CD4-positive, alpha-beta T cell treated with Interleukin-17A for 1 hour (primary cell): ENCODE measurements at regions not wholly inside any gene's neighbourhood (a gene's known extent, or its start where the extent isn't known, plus 50 kb on each side); places are given as distances from the start of the nearest gene placed in this dataset.

ENCODE experiments used
- DNase-seq: peaks from one replicate; pipeline ENCODE4 v3.0.0-alpha.2; 2020

DNA sequence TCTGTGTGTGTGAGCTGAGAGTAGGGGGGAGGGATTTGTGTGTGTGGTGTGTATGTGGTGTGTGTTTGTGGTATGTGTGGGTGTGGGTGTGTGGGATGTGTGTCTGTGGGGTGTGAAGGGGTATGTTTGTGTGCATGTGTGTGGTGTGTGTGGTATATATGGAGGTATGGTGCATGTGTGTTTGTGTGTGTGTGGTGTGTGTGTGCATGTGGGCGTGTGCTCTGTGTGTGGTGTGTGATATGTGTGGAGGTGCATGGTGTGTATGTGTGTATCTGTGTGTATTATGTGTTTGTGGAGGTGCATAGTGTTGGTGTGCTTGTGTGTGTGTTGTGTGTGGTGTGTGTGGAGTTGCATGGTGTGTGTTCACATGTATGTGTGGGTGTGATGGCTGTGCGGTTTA, 106.0 kb downstream of the CMPK2 start:
- DNase-seq: no peak

DNA sequence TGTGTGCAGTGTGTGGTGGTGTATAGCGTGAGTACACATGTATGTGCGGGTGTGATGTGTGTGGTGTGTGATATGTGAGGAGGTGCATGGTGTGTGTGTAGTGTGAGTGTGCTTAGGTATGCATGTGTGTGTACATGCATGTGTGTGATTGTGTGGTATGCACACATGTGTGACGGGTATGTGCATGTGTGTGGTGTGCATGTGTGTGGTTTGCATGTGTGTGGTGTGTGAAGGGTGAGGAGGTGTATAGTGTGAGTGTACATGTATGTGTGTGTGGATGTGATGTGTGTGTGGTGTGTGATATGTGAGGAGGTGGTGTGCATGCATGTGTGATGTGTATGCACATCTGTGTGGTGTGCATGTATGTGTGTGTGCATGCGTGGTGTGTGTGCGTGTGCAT, 105.6 kb downstream of the CMPK2 start:
- no peak for DNase-seq

DNA sequence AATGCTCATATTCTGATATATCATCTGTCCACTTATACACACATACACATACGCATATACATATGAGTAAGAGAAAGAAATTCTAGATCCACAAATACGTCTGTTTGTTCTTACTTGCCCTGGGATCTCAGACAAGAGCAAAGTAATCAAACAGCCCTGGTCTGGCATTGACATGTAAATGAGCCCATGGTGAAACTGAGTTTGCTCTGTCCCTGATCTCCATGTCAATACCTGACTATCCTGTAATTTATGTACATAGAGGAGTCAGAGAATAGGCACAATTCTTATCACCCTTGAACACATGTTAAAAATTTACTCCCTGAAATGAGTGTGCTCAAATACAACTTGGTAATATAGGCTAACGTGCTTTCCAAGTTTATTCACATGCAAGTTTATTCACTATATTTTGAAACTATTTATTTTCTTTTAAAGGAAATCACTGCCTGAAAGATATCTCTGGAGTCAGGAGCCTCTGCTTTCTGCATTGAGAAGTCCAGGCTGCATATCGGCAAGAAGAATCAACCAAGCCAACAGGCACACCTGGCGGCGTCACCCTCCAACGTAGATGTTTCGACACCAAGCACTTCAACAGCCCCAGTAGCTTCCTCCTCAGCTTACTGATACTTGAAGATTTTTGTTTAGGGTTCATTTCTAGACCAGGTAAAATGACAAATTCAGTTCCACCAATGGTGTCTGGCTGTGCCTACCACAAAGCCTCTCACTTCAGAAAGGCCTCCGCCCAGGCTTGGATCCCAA, 100.6 kb downstream of the CMPK2 start:
- no peak for DNase-seq

DNA sequence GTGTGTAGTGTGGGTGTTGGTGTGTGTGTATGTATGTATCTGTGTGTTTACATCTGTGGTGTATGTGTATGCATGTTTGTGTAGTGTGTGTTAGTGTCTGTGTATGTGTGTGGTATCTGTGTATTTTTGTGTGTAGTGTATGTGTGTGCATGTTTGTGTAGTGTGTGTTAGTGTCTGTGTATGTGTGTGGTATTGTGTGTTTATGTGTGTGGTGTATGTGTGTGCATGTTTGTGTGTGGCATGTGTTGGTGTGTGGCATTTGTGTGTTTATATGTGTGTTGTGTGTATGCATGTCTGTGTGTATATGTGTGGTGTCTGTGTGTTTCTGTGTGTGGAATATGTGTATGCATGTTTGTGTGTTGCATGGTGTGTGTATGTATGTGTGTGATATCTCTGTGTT, 96.4 kb downstream of the CMPK2 start:
- DNase-seq: no peak

DNA sequence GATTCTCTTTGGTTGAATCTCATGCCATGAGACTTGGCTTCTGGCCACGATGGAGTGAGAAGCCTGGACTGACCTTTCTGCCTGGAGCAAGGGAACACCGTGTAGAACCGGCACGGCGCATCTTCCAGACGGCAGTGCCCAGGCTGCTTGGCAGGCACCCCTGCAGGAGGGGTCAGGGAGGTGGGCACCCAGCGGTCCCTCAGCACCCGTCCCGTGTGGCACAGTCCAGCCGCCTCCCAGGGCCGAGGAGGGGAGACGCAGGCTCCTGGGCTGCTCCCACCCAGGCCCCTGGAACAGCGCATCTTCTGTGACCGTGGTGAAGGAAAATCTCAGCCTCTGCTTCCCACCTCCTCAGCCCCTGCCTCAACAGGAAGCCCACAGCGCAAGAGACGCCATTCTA, 95.7 kb downstream of the CMPK2 start:
- DNase-seq: no peak

DNA sequence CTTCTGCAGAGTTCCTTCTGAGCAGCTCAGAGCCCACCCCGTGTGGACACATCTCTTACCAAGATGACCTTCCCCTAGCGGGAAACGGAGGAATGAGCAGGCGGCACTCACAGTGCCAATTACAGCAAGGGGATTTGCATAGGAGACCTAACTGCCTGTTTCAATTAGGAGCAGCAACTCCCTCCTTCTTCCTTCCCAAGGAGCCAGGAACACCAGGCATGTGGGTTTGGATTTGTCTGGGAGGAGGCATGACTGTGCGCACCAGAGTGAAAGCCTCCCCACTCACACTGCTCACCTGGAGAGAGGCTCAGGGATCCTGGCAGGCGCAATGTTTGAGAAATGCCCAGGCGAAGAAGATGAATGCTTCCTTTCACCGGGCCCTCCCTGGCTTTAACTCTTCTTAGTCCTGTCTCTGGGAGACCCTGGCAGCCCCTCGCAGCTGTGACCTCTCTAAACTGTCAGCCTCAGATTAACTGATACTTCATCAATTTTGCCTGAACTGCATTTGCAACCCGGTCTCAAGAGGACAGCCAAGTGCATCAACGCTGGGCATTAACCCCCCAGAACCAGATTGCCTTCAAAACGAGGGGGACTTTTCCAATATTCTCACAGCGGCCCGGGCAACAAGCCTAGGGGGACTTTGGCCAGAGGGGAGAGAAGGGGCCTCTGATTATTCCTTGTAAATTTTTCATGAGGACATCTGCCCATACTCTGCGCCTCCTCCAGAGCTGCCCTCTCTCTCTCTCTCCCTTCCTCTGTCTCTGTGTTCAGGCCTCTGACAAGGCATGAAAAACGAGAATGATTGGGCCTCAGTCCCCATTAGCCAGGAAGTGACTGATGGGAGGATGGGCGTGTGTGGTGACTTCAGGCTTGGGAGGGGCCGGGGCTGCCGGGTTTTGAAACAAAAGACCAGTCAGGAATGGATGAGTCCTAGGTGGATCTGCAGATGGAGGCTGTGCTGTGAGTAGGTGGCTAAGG, 93.8 kb downstream of the CMPK2 start:
- DNase-seq: no peak

DNA sequence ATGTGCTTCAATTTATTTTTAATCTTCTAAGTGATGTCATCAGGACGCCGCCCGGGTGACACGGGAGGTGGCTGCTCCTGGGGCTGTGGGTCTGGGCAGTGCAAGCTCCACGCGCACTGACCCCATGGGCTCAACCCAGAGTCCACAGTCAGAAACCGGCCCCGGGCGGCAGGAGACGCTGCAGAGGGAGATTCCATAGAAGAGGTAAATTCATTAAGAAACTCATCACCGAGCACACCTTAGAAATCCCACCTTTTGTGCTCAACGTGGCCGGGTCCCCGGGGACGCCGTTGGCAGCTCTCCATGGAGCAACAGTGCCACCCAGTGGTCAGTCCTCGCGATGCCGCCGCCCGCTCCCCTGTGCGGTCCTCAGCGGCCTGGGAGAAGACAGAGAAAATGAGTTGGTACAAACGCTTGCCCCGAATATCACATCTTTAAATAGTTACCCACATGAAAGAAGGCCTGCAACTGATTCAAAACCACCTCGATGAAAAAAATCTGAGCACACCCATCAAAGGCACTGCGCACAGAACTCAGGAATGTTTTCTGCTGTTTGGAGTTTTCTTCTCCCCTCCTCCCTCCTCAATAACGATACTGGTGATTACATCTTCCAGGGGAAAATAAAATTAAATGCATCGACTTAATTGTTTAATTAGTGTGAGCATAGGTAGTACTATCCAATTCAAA, 92.6 kb downstream of the CMPK2 start:
- DNase-seq: peak; percentile 58

DNA sequence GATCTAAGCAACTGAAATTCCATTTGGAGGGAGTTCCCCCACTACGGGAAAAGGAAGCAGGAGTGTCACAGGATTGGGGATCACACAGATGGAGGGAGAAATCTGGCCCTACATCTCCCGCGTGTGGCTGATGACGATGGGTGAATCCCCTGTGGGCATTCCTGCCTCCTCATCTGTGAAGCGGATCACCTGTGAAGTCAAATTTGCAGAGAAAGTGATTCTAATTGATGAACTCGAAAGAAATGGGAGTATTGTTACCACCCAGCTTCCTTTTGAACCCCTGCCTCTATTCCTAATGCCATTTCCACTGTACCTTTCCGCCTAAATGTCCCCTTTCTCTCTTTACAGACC, 92.0 kb downstream of the CMPK2 start:
- no peak for DNase-seq

DNA sequence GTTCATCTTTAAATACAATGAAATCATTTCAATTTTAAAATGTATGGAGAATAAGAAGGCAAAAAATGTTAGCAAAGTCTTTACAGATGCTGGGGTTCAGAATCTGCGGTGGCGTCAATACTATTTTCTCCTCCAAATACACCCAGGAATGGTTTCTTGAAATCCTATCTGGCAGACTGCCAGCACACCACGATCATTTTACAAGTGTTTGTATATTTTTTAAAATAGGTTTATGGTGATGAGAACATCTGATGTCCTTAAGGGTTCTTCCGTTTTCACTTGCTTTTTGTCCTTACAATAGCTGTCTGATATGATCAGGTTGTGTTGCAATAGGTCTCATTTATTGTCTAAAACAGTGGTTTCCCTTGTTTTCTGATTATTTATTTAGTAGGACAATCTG, 89.6 kb downstream of the CMPK2 start:
- no peak for DNase-seq

DNA sequence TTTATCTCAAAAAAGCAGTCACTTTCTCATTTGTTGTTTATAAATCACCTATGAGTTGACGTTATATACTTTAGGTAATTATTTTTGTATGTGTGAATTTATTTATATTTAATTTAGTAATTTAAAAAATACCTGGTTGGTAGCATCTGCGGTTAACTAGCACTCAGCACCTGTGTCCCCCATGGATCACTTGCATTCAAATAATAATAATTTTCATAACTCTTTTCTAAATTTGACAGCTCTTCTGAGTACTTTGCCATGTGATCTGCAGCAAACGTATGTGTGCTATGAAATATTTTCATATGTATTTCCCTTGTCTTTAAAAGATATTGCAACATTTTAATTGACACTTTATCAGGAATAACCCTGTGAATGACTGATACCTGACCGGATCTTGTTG, 88.1 kb downstream of the CMPK2 start:
- DNase-seq: no peak

DNA sequence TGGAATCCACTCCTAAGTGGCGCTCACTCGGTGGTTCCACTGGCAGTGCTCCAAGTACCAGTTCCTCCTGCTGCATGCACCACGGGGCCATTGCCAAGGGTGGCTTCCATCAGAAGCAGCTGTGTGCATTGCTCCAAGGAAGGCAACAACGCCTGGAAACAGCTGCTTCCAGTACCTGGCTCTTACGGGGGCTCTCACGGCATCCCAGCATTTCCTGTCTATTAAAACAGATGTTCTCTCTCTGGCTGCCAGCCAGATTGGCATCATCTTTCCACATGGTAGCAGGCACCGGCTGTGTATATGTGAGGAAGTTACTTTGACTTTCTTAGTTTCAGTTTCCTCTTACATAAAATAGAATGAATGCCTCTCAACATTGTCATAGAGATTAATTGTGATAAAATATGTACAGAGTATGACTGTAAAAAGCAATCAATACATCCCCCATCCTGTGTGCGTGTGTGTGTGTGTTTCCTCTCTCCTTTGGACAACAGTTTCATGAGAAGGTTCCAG, 84.9 kb downstream of the CMPK2 start:
- no peak for DNase-seq

DNA sequence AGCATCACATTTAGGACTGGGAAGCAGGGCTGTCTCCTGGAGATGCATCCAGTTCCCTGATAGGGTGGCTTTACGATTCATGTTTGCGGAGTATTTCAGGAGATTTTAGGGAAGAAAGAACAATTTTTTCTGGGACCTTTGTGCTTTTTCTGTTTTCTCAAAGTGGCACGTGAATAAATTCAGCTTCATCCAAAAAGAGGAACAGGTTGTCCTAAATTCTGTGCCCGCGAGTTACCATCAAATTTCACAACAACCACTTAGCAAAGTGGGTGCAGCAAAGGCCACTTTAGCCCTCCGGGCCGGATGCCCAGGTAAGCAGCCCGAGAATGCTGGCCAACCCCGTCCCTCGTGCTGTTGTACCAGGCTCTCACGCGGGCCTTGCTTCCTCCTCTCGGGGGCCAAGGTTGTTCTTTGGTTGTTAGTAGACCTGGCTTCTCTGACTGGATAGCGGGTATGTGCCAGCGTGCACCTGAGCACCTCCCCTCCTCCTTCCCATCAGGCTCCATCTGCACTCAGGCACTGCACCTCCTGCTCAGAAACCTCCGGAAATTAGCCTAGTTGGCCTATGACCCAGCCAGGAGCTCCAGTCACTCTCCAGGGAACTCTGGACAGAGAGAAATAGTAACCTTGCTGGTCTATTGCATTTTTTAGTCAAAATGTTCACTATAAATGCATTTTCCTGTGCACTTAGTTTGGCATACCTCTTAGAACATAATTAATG, 83.0 kb downstream of the CMPK2 start:
- DNase-seq: no peak

DNA sequence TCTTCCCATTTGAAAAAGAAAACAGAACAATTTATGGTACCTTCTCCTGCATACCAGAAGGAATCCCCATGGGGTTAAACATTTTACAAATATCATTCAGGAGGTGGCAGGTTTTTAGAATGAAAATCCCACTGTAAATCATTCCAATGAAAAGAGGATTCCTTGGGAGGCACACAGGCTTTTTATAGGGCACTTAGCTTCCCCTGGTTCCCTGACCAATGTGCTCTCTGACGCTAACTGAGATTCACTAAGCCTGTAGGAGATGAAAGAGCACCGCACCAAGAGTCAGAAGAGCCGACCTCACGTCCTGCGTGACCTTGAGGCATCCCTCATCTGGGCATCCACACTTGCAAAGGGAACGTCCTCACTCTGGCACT, 82.5 kb downstream of the CMPK2 start:
- DNase-seq: no peak

DNA sequence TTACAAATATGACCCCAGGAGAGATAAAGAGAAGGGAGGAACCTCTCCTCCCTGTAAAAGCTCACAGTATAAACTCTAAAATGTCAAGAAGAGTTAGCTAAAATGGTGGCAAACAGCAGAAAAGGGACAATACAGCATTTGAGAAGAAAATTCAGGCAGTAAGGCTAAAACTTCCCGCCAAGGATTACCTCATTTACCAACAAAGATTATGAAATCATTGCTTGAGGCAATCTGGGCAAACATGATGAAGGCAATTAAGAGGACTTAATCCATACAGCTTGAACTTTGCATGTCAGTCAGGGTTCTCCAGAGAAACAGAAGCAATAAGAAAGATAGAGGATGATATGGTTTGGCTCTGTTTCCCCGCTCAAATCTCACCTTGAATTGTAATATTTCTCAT, 81.4 kb downstream of the CMPK2 start:
- DNase-seq: no peak

DNA sequence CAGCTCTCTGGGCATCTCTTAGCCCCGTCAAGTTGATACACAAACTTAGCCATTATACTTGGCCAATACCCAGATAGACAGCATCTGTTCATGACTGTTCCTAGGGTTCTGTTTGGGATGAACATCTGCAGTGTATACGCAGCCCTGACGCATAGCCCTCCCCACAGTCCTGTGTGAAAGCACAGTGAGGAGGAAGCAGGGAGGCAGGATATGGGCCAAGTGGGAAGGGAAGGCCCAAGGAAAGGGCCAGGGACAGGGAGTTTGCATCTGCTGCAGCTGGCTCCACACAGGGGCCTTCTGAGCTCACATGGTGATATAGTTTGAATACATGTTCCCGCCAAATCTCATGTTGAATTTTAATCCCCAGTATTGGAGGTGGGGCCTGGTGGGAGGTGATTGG, 80.2 kb downstream of the CMPK2 start:
- no peak for DNase-seq

DNA sequence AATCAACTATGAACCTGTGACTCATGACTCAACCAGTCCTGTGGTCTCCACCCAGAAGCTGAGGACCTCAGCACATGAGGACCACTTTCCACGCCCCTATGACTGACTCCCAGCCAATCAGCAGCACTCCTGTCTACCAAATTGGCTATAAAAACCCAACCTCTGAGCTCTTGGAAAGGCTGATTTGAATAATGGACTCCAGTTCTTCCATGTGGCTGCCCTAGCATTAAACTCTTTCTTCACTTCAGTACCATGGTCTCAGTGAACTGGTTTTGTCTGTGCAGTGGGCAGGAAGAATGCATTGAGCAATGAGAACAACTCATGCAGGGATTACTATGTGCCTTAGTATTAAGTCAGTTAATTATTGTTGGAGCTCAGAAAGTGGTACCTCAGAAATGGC, 78.3 kb downstream of the CMPK2 start:
- no peak for DNase-seq

DNA sequence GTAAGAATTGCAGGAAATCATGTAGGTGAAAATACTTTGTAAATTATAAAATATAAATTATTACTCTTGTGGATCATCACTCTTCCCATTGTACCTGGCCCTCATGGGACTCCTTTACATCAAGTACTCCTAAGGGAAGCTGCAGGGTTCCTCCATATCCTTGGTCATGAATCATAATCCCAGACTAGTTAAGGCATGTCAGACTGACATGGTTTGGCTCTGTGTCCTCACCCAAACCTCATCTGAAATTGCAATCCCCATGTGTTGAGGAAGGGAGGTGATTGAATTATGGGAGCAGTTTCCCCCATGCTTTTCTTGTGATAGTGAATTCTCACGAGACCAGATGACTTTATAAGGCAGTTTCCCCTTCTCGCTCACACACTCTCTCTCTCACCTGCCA, 77.1 kb downstream of the CMPK2 start:
- no peak for DNase-seq

DNA sequence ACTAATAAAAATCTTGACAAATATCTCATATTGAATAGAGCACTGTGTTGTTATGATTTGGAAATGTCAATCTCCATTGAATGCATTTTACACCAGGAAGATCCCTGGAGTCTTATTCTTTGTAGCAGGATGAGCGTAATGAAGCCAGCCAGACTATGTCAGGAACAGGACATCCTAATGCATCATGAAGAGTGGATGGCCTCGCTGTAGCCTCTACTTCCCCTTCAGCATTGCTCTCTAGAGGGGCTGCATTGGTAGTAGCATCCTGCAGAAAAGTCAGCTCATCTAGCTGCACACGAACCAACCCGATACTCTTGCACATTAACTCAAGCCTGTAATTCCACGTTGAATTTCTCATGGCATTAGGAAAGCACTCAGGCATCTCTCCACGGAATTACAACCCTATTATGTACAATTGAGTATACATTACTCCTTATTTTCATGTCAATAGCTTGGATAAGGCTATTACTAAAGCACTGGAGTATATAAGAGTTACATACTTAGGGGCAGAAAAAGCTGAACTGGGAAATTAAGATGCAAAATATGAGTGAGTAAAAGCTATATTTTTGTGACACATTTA, 76.1 kb downstream of the CMPK2 start:
- DNase-seq: no peak

DNA sequence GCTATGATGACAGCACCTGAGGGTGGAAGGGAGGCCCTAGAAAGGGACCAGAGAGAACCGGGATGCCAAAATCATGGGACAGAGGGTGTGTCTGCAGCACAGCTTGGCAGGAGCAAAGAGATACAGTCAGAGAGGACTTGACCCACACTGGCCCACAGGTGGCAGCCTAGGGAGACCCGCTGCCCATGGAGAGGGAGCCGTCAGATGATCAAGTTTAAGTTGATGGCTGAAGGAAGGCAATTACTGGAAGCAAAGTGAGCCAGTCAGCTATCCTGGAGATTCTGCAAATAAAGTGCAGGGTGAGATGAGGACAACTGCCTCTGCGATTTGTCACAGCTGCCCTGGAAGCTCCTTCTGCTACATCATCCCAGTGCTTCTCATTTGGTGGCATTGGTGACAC, 74.0 kb downstream of the CMPK2 start:
- DNase-seq: no peak

DNA sequence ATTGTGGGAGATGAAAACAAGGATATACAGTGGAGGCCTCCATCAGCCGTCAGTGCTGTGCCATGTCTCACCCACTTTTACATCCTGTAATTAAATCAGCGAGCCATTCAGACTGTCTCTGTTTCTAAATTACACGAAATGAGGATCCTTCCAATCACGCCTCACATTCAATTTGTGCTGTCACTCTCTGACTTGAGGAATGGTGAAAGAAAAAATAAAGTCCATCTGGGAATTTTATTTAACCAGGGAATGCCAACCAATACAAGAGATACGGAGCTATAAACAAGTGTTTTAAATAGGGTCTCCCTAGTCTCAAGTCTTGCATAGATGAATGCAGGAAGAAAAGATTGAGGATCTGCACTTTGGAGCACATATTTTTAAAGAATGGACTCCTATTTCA, 72.8 kb downstream of the CMPK2 start:
- no peak for DNase-seq

DNA sequence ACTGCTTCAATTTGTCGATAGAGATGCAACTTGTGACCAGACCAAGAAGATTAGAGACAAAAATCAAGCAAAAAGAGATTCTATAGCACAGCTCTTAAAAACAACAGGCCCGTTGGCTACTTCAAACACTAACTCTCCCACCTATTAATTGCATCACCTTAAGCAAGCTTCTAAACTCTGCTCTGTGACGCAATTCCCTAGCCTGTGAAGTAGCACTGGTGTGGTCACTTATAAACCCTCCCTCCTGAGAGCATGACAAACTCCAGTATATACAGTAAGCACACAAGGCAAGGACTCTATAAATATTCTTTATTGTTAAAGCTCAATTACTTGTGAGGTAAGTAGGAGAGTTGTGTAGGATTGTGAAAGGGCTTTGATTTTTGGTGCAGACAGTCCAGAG, 72.3 kb downstream of the CMPK2 start:
- DNase-seq: no peak

DNA sequence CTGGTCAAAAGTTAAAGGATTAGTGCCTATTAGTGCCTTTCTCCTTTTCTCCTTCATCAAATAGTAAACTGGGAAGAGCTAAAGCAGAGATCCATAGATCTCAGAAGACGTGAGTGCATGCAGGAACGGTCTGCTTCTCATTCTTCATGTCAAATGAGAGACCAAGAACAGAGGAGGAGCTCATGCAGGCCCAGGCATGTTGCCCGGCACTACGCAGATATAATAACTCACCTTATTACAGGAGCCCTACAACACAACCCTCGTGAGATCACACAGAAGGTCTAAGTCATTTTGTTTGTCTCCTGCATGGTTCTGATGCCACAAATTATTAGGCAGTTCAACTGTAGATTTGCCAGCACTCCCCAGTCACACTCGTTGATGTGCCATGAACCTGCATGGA, 71.8 kb downstream of the CMPK2 start:
- no peak for DNase-seq

DNA sequence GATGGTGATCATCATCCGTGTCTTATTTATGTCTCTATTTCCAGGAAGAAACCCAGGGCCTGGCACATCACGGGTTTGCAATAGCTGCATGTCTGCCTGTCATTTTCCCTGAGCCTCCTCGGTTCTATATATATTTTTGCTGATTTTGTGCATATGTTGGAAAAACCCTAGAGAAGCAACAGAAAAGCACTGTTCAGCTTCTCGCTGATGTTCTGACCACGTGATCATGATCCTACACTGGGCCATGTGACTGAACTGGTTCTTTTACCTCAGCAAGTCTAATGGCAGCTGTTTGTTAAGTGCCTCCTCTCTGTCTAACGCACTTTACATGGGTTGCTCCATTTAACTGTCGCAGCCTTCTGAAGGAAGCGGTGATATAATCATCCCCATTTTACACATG, 71.3 kb downstream of the CMPK2 start:
- no peak for DNase-seq
